ENCODE measurements at regions not wholly inside any gene's neighbourhood (a gene's known extent, or its start where the extent isn't known, plus 50 kb on each side); places are given as distances from the start of the nearest gene placed in this dataset.
"Not testable (repeated sequence)": the region's sequence is repeated elsewhere in the genome, so short reads cannot be mapped to it uniquely, and the experiment has no call there.

DNA sequence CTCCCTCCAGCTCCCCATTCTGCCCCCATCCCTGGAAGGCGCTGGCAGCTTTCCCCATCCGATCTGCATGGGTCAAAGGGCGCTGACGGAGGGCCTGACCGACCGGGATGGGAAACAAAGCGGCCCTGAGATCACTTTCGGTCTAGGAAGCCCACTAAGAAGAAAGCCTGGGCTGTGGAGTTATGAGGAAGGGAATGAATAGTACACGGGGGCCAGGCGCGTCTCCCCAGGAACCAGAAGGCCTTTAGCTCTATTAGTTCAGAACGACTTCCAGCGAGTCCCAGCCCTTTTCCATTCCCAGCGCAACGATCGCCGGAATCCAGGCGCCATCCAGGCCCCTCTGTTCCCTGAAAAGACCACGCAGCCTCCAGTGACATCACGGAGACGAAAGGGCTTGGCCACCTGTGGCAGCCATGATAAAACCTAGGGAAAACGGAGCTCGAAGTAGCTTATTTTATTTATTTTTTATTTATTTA is 70.1 kb upstream of the CCDC180 start:
- H3K27ac ChIP-seq (ENCODE audit: low read depth, low read length): no peak overlapping the region
- H3K4me1 ChIP-seq (ENCODE audit: control insufficient read depth, insufficient read depth, low read length): peaks cover 5% of the 10 kb centered on the region
- peak overlapping the region; percentile 55 for H3K9ac ChIP-seq (ENCODE audit: extremely low read depth, low read length, poor library complexity, severe bottlenecking)
- TF ChIP-seq, protein P1, sequence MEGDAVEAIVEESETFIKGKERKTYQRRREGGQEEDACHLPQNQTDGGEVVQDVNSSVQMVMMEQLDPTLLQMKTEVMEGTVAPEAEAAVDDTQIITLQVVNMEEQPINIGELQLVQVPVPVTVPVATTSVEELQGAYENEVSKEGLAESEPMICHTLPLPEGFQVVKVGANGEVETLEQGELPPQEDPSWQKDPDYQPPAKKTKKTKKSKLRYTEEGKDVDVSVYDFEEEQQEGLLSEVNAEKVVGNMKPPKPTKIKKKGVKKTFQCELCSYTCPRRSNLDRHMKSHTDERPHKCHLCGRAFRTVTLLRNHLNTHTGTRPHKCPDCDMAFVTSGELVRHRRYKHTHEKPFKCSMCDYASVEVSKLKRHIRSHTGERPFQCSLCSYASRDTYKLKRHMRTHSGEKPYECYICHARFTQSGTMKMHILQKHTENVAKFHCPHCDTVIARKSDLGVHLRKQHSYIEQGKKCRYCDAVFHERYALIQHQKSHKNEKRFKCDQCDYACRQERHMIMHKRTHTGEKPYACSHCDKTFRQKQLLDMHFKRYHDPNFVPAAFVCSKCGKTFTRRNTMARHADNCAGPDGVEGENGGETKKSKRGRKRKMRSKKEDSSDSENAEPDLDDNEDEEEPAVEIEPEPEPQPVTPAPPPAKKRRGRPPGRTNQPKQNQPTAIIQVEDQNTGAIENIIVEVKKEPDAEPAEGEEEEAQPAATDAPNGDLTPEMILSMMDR (conservative IDR thresholded peaks at IDR 0.05): no peak
- peaks cover 8% of the 10 kb centered on the region for H3K36me3 ChIP-seq (ENCODE audit: control insufficient read depth, insufficient read depth, low read length)
- Mint-ChIP-seq H3K9me3 (peaks cover 7% of the 10 kb centered on the region), H3K27ac (peak overlapping the region; percentile 96), H3K4me3 (peak overlapping the region; percentile 91), H3K4me1 (peaks cover 30% of the 10 kb centered on the region), H3K27me3 (ENCODE audit: insufficient read depth) (no peaks in the 10 kb centered on the region), H3K36me3 (ENCODE audit: low read depth) (peaks cover 25% of the 10 kb centered on the region)
- peak; percentile 70 for DNase-seq
- 58 to 73% methylated on average over 3 to 21 of the region's 23 CpGs for WGBS, 2 experiments (ENCODE audit: insufficient coverage in 1 of 2, insufficient read length in 1 of 2)
- H3K27me3 ChIP-seq (ENCODE audit: control insufficient read depth, insufficient read depth, low read length, poor library complexity, severe bottlenecking): no peaks in the 10 kb centered on the region
- no peaks in the 10 kb centered on the region for H3K9me3 ChIP-seq (ENCODE audit: control insufficient read depth, low read length)
- H3K4me3 ChIP-seq (ENCODE audit: low read length): peak overlapping the region; percentile 93

DNA sequence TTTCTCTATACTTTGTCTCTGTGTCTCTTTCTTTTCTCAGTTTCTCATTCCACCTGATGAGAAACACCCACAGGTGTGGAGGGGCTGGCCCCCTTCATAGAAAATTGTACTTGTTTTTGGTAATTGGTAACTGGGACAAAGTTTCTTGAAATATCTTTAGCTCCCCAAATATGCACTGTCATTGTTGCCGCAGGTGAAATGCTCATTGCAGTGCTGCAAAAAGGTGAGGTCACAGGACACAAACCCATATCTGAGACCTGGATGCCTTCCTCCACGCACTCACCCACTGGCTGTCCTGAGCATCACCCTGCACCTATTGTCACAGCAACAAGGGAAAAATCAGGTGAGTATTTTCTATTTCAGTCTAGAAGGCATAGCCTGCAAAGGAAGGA is 74.5 kb upstream of the CCDC180 start:
- H3K27ac ChIP-seq (ENCODE audit: low read depth, low read length); DNase-seq; H3K36me3 ChIP-seq (ENCODE audit: control insufficient read depth, insufficient read depth, low read length); H3K9me3 ChIP-seq (ENCODE audit: control insufficient read depth, low read length); H3K27me3 Mint-ChIP-seq (ENCODE audit: insufficient read depth); H3K4me1 ChIP-seq (ENCODE audit: control insufficient read depth, insufficient read depth, low read length); H3K27me3 ChIP-seq (ENCODE audit: control insufficient read depth, insufficient read depth, low read length, poor library complexity, severe bottlenecking); H3K9me3 Mint-ChIP-seq: not testable (repeated sequence)
- 89 to 100% methylated on average over 1 to 2 of the region's 2 CpGs for WGBS, 2 experiments (ENCODE audit: insufficient coverage in 1 of 2, insufficient read length in 1 of 2)
- H3K4me3 ChIP-seq (ENCODE audit: low read length): peak overlapping the region; percentile 59
- peak overlapping the region; percentile 46 for H3K4me3 Mint-ChIP-seq
- H3K9ac ChIP-seq (ENCODE audit: extremely low read depth, low read length, poor library complexity, severe bottlenecking): peak overlapping the region; percentile 22
- peak overlapping the region; percentile 98 for H3K27ac Mint-ChIP-seq
- peaks cover 27% of the 10 kb centered on the region for H3K4me1 Mint-ChIP-seq
- peaks cover 35% of the 10 kb centered on the region for H3K36me3 Mint-ChIP-seq (ENCODE audit: low read depth)

DNA sequence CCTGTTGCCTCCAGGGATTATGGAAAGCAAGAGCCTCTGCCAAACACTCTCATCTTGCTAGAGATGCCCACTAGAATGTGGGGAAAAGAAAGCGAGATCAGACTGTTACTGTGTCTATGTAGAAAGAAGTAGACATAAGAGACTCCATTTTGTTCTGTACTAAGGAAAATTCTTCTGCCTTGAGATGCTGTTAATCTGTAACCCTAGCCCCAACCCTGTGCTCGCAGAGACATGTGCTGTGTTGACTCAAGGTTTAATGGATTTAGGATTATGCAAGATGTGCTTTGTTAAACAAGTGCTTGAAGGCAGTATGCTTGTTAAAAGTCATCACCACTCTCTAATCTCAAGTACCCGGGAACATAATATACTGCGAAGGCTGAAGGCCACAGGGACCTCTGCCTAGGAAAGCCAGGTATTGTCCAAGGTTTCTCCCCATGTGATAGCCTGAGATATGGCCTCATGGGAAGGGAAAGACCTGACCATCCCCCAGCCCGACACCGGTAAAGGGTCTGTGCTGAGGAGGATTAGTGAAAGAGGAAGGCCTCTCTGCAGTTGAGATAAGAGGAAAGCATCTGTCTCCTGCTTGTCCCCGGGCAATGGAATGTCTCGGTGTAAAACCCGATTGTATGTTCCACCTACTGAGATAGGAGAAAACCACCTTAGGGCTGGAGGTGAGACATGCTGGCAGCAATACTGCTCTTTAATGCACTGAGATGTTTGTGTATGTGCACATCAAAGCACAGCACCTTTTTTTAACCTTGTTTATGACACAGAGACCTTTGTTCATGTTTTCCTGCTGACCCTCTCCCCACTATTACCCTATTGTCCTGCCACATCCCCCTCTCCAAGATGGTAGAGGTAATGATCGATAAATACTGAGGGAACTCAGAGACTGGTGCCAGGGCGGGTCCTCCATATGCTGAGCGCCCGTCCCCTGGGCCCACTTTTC is 75.1 kb upstream of the CCDC180 start:
- Histone ChIP-seq H3K9ac (ENCODE audit: extremely low read depth, low read length, poor library complexity, severe bottlenecking) (peak overlapping the region; percentile 22), H3K4me3 (ENCODE audit: low read length) (peak overlapping the region; percentile 59)
- not testable (repeated sequence) for H3K27me3 ChIP-seq (ENCODE audit: control insufficient read depth, insufficient read depth, low read length, poor library complexity, severe bottlenecking); H3K27me3 Mint-ChIP-seq (ENCODE audit: insufficient read depth); H3K9me3 Mint-ChIP-seq; H3K36me3 ChIP-seq (ENCODE audit: control insufficient read depth, insufficient read depth, low read length); H3K27ac ChIP-seq (ENCODE audit: low read depth, low read length); H3K4me1 ChIP-seq (ENCODE audit: control insufficient read depth, insufficient read depth, low read length); H3K9me3 ChIP-seq (ENCODE audit: control insufficient read depth, low read length)
- H3K36me3 Mint-ChIP-seq (ENCODE audit: low read depth): peaks cover 35% of the 10 kb centered on the region
- H3K4me1 Mint-ChIP-seq: peaks cover 27% of the 10 kb centered on the region
- peak overlapping the region; percentile 46 for H3K4me3 Mint-ChIP-seq
- WGBS, 2 experiments (ENCODE audit: insufficient coverage in 1 of 2, insufficient read length in 1 of 2): 24 to 40% methylated on average over 3 to 13 of the region's 13 CpGs
- peak; percentile 59 for DNase-seq
- H3K27ac Mint-ChIP-seq: peak overlapping the region; percentile 98

DNA sequence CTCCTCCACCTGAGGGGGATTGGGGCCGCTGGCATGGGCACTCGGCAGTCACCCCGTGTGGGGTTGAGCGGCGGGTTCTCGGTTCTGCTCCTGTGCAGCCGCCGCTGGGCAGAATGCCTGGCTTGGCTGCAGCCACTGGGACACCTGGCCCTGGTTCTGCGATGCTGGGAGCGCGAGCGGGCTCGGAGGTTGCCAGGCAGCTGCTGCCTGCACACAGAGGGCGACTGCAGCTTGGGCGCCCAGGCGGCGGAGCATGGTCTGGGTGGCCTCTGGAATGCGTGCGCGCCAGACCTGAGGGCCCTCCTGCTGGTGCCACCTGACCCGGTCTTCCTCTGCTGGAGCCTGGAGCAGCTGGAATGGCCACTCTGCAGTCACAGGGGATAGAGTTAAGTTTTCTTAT is 85.1 kb upstream of the CCDC180 start:
- Mint-ChIP-seq H3K4me1 (peaks cover 28% of the 10 kb centered on the region), H3K27ac (peak overlapping the region; percentile 52), H3K4me3 (peak overlapping the region; percentile 82)
- Histone ChIP-seq H3K4me3 (ENCODE audit: low read length) (peak overlapping the region; percentile 80), H3K27me3 (ENCODE audit: control insufficient read depth, insufficient read depth, low read length, poor library complexity, severe bottlenecking) (peaks cover 28% of the 10 kb centered on the region)
- 3 to 6% methylated on average over 7 to 21 of the region's 21 CpGs for WGBS, 2 experiments (ENCODE audit: insufficient coverage in 1 of 2, insufficient read length in 1 of 2)
- H3K27ac ChIP-seq (ENCODE audit: low read depth, low read length); H3K36me3 Mint-ChIP-seq (ENCODE audit: low read depth); H3K27me3 Mint-ChIP-seq (ENCODE audit: insufficient read depth); H3K4me1 ChIP-seq (ENCODE audit: control insufficient read depth, insufficient read depth, low read length); H3K9me3 Mint-ChIP-seq; H3K9me3 ChIP-seq (ENCODE audit: control insufficient read depth, low read length); H3K9ac ChIP-seq (ENCODE audit: extremely low read depth, low read length, poor library complexity, severe bottlenecking); H3K36me3 ChIP-seq (ENCODE audit: control insufficient read depth, insufficient read depth, low read length): not testable (repeated sequence)
- peak; percentile 91 for DNase-seq
